NAMALWA (cell line): ENCODE measurements at regions not wholly inside any gene's neighbourhood (a gene's known extent, or its start where the extent isn't known, plus 50 kb on each side); places are given as distances from the start of the nearest gene placed in this dataset.
"Not testable (repeated sequence)": the region's sequence is repeated elsewhere in the genome, so short reads cannot be mapped to it uniquely, and the experiment has no call there.

ENCODE experiments used
- DNase-seq: peaks from one replicate; pipeline ENCODE4 v3.0.0-alpha.2; 2015; ENCODE audit warnings: low spot score

DNA sequence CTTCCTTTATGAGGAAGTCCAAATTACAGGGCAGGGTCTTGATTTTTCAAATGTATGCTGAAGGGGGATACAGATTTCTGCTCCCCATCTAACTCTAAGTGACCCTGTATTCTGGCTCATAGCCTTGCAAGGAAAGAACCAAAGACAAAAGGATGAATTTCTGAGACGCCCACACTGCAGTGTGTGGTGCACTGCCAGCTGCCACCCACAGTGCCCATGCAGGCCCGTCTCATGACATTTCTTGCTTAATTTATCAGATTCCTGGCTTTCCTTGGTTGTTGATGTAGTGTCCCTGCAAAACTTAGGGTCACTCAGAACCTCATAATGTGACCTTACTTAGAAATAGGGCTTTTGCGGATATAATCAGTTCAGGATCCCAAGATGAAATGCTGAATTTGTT is 68.0 kb downstream of the CBLN4 start:
- no peak for DNase-seq

DNA sequence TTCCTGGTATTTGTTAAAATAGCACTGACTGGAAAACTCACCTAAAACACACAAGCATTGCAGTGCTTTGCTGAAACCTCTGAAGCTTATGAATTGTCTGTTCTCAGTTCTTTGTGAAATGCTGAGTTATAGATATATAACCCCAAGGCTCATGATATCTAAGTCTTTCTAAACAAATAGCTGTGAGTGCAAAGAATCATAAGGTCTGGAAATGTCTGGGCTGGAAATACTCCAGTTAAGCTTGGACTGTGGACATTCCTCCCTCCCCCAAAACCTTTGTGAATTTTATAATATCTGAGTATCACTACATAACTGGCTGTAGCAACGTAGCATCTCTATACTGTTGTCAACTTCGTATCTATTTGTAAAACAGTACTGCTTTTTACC is 69.1 kb downstream of the CBLN4 start:
- no peak for DNase-seq

- DNase-seq = no peak
Measured at GRCh38 chr20:55935448-55936208, 69.7 kb downstream of the CBLN4 start.

GRCh38 chr20:55934146-55934545 is 71.2 kb downstream of the CBLN4 start:
- DNase-seq = no peak

DNA sequence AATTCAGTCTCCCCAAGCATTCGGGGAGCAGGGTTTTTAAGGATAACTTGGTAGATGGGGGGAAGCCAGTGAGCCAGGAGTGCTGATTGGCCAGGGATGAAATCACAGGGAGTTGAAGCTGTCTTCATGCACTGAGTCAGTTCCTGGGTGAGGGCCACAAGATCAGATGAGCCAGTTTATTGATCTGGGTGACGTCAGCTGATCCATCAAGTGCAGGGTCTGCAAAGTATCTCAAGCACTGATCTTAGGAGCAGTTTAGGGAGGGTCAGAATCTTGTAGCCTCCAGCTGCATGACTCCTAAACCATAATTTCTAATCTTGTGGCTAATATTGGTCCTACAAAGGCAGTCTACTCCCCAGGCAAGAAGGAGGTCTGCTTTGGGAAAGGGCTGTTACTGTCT is 74.4 kb downstream of the CBLN4 start:
- not testable (repeated sequence) for DNase-seq

GRCh38 chr20:55928266-55928665 is 77.1 kb downstream of the CBLN4 start:
- DNase-seq = no peak

GRCh38 chr20:55919956-55920355 is 85.4 kb downstream of the CBLN4 start:
- no peak for DNase-seq

DNA sequence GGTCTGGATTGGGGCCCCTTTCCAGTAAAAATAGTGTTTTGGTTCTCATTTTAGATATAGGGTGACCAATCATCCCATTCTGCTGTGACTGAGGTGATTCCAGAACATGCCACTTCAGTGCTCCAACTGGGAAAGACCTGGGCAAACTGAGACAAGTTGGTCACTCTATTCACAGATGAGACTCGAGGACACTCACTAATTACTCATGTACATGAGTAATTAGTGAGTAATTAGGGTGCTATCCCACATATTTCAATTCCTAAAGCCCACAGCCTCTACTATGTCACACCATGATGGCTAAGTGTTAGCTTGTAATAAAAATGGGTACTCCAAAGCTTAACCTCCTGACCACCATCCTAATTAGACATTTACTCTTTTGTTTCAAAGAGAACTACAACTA is 86.0 kb downstream of the CBLN4 start:
- DNase-seq = no peak

- no peak for DNase-seq
Measured at GRCh38 chr20:55918471-55918870, 86.8 kb downstream of the CBLN4 start.

- DNase-seq = no peak
Measured at GRCh38 chr20:55893031-55893430, 112.3 kb downstream of the CBLN4 start.

DNA sequence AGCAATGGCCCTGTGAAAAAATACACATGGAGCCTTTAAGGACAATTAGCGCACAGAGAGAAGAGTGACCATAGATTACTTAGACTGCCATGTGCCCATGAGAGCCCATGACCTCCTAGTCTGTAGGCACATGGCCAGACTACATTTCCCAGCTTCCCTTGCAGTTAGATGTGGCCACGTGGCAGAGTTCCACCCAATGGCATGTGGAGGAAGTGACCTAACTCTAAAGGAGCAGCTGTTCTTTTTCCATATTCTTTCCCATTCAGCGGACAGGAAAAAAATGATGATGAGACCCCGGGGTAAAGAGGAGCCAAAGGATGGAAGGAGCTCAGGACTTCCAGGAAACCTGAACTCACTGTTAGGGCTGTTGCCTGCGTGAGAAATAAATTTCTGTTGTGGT is 116.6 kb downstream of the CBLN4 start:
- DNase-seq = peak; percentile 22

GRCh38 chr20:55882910-55883309 is 122.4 kb downstream of the CBLN4 start:
- no peak for DNase-seq

- DNase-seq = no peak
Measured at GRCh38 chr20:55882286-55882685, 123.0 kb downstream of the CBLN4 start.

DNA sequence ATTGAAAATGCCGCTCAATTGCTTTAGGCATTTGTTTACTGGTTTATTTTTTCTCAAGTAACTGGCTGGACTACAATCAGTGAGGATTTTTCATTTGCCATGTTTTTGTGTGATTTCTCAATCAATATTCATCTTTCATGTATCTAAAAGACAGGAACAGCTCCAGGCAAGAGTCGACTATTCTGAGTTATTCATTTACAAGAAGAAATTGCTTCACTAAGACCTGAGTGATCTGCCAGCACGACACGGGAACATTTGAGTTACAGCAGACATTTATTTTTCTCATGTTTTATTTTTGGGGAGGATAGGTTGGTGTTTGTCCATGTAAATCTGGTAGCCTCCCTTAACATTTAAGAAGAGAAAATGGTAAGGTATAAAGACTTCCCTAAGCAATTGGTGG is 124.1 kb downstream of the CBLN4 start:
- DNase-seq = no peak

- no peak for DNase-seq
Measured at GRCh38 chr20:55880361-55880760, 125.0 kb downstream of the CBLN4 start.

DNA sequence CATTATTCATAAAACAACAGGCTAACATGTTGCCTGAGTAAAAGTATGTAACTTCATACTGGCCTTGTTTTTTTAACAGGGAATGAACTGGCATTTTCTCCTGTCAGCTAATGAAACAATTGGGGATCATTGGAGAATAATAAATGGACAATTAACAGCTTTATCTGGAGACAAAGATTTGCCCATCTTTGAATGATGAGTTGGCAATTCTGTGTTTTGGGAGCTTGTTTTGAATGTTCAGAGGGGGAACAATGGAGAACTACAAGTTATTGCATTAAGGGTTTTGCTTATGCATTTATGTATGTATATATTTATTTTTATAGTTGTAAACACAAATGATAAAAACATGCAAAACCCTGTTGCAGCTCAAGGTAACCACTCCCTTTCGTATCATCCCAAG is 150.3 kb downstream of the CBLN4 start:
- no peak for DNase-seq

- no peak for DNase-seq
Measured at GRCh38 chr20:55830121-55830827, 175.0 kb downstream of the CBLN4 start.

- DNase-seq = no peak
Measured at GRCh38 chr20:55805138-55805537, 200.2 kb downstream of the CBLN4 start.

- no peak for DNase-seq
Measured at GRCh38 chr20:55800552-55801245, 204.6 kb downstream of the CBLN4 start.

DNA sequence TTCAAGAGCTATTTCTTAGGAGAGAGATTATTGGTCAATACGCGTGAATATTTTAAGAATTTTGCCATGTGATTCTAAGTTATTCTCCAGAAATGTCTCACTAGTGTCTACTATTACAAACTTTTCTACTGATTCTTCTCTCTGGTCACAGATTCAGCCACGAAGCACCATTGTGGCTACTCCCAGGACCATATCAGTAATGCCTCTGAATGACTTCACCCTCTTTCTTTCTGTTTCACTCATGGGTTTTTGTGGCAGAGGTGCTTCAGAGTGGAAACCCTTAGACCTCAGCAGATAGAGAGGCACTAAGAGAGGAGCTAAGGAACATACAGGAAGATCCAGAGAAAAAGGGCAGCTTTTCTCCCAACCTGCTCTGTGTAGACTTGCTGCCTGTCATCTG is 211.3 kb downstream of the CBLN4 start:
- no peak for DNase-seq

- no peak for DNase-seq
Measured at GRCh38 chr20:55792049-55792448, 213.3 kb downstream of the CBLN4 start.

DNA sequence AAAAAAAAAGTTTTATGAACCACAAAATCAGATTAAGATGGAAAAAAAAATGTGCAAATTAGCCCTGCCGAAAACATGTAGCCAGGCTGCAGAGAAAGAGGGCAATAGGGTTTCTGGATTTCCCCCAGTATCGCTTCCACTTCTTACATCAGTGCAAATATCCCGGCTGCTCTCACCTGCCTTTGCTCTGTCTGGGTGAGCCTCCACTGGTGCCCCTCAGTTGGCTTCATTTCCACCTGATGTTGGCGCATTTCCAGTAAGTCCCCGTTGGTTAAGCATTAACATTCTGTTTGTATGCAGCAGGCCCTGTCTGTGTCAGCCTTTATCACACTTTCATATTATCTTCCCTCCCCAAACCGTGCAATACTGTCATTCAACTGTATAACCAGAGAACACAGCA is 215.1 kb downstream of the CBLN4 start:
- no peak for DNase-seq

DNA sequence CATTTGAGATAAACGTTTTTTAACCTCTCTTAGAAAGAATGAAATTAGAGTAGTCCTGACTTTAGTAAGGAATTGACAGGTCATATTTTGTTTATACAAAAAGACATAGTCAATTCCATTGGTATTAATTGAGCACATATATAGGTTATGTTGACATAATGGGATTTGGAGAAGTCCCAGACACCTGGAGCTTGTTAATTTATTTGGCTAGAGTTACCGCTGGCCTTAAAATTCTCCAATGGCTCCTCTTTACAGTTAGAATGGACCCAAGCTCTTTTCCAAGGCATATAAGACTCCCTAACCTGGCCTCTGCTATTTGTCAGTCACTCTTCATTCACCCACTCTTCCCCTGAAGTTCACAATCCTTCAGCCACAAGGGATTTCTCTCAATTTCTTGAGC is 221.3 kb downstream of the CBLN4 start:
- DNase-seq = no peak
